Muscle of leg (tissue), 3 donors: ENCODE measurements at regions not wholly inside any gene's neighbourhood (a gene's known extent, or its start where the extent isn't known, plus 50 kb on each side); places are given as distances from the start of the nearest gene placed in this dataset.
"Not testable (repeated sequence)": the region's sequence is repeated elsewhere in the genome, so short reads cannot be mapped to it uniquely, and the experiment has no call there.

Source experiments
- DNase-seq: peaks from one replicate; pipeline ENCODE4 v3.0.0; 2013
- H3K27ac ChIP-seq: one replicate; pipeline ENCODE4 v1.5.1; 2013; ENCODE audit warnings: mild to moderate bottlenecking, low read length, control low read depth
- H3K27me3 ChIP-seq: one replicate; pipeline ENCODE4 v1.6.1; 2013; ENCODE audit warnings: low read length; ENCODE audit not compliant: control insufficient read depth, insufficient read depth
- H3K36me3 ChIP-seq: one replicate; pipeline ENCODE4 v1.6.1; 2013; ENCODE audit warnings: low read length; ENCODE audit not compliant: control insufficient read depth, insufficient read depth
- H3K4me1 ChIP-seq: one replicate; pipeline ENCODE4 v1.6.1; 2013; ENCODE audit warnings: low read length; ENCODE audit not compliant: control insufficient read depth, insufficient read depth
- H3K4me3 ChIP-seq: one replicate; pipeline ENCODE4 v1.5.1; 2013; ENCODE audit warnings: low read length, control low read depth
- H3K9me3 ChIP-seq: replicated peaks from 2 replicates; pipeline ENCODE4 v1.6.1; 2013; ENCODE audit warnings: low read depth, low read length; ENCODE audit not compliant: control insufficient read depth
- WGBS: methylation state at CpG from one replicate; pipeline ENCODE4 v1.1.5; 2013; ENCODE audit warnings: missing lambda C conversion rate; ENCODE audit not compliant: insufficient coverage; 5-methylcytosine and 5-hydroxymethylcytosine counted together

DNA sequence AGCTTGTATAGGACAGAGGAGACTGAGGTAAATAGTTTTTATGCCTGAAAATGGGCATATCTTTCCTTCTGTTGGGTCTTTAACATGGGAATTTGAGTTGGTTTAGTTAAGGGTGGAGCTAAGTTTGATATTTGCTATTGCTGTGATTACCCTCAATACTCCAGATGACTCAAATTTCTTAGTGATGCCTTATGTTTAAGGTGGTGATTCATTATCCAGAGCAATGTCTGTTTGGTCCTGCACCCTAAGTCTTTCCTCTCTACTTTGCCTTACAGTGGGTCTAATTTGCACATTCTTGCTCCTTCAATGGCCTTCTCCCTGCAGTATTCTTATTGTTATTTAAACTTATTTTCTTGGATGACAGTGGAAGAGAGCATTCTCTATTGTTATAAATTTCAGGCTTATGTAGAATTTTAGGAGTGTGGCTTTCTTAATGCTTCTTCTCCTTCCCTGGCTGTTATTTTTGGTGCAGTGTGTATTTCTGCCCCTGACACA, 312.9 kb upstream of the RPS23 start:
- Histone ChIP-seq H3K4me1 (peaks cover 2% of the 10 kb centered on the region), H3K36me3 (no peaks in the 10 kb centered on the region), H3K9me3 (no peaks in the 10 kb centered on the region), H3K27ac (no peak overlapping the region), H3K27me3 (no peaks in the 10 kb centered on the region), H3K4me3 (no peak overlapping the region)
- no peak for DNase-seq

- no CpG with 5 or more reads among the region's 1 CpG for WGBS
- H3K36me3 ChIP-seq = no peaks in the 10 kb centered on the region
Observed at GRCh38 chr5:82590112-82590511, 312.0 kb upstream of the RPS23 start.

DNA sequence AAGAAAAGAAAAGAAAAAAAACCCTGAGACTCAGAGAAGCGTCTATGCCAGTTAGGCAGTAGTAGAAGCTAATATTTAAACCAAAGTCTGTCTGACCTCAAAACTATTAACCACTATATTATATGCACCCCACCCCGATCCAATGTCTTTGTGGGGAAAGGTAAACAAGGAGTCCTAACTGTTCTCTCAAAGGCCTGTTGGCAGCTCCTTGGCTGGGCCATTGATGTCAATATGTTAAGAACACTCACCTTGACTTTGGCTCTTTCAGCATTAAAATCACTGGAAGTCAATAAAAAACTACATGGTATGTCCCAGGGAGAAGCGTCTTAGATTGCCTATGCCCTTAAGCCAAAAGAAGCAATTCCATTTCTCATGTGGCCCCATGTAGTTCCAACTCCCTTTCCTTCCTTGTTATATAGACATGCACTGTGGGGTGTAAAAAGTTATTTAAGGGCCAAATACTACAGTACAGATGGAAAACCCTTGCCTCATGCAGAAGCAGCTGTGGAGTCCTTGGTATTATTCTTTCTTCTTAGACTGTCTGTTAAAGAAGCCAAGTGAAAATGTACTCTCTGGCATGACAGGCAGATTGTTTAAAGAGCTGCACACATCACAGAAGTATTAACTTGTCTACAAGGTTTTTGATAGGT, 308.6 kb upstream of the RPS23 start:
- Histone ChIP-seq H3K36me3 (no peaks in the 10 kb centered on the region), H3K9me3 (no peaks in the 10 kb centered on the region), H3K4me1 (peaks cover 2% of the 10 kb centered on the region), H3K27ac (peak overlapping the region; percentile 75), H3K27me3 (no peaks in the 10 kb centered on the region), H3K4me3 (no peak overlapping the region)
- peak; percentile 58 for DNase-seq
- no CpG with 5 or more reads among the region's 3 CpGs for WGBS

More at GRCh38 chr5:82590112-82590511, 312.0 kb upstream of the RPS23 start:
- Histone ChIP-seq H3K27me3 (no peaks in the 10 kb centered on the region), H3K27ac (no peak overlapping the region), H3K4me1 (peaks cover 2% of the 10 kb centered on the region), H3K9me3 (no peaks in the 10 kb centered on the region), H3K4me3 (no peak overlapping the region)
- no peak for DNase-seq

DNA sequence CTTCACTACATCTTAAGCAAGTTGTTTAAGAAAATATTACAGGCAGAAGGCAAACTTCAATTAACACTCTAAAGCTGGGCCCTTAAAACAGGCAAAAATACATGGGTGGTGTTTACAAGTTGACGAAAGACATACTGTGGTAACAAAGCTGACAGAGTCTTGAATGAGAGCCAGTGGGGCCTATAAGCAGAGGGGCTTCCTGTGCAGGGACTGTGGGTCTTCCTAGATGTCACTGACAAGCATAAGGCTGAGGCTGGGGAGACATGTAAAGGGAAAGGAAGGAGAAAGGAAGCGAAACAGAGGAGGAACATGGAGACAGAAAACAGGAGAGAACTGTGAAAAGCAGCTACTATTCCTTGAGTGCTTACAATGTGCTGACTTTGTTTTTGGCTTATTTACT, 308.0 kb upstream of the RPS23 start:
- H3K4me3 ChIP-seq = no peak overlapping the region
- no peaks in the 10 kb centered on the region for H3K36me3 ChIP-seq
- H3K27me3 ChIP-seq = no peaks in the 10 kb centered on the region
- H3K4me1 ChIP-seq = peaks cover 2% of the 10 kb centered on the region
- WGBS = 46% methylated on average over 2 of the region's 2 CpGs
- H3K27ac ChIP-seq = peak overlapping the region; percentile 75
- H3K9me3 ChIP-seq = no peaks in the 10 kb centered on the region
- DNase-seq = no peak

DNA sequence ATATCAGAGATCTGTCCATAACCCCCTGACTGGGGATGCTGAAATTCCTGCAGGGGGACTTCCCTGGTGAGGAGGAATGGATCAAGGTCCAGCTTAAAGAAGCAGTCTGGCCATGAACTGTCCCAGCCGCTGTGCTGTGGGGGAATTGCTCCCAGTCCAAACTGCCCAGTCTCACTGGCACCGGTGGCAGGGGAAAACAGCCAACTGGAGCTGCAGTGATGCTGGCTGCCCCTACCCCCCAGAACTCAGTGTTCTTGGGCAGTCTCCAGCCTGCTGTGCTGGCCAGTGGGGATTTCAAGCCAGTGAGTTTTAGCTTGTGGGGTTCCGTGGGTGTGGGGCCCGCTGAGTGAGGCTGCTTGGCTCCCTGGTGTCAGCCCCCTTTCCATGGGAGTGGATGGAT, 306.5 kb upstream of the RPS23 start:
- Histone ChIP-seq H3K27ac (no peak overlapping the region), H3K27me3 (no peaks in the 10 kb centered on the region), H3K4me3 (no peak overlapping the region), H3K4me1 (peaks cover 2% of the 10 kb centered on the region), H3K9me3 (no peaks in the 10 kb centered on the region), H3K36me3 (no peaks in the 10 kb centered on the region)
- 92% methylated on average over 4 of the region's 4 CpGs for WGBS
- DNase-seq = no peak

DNA sequence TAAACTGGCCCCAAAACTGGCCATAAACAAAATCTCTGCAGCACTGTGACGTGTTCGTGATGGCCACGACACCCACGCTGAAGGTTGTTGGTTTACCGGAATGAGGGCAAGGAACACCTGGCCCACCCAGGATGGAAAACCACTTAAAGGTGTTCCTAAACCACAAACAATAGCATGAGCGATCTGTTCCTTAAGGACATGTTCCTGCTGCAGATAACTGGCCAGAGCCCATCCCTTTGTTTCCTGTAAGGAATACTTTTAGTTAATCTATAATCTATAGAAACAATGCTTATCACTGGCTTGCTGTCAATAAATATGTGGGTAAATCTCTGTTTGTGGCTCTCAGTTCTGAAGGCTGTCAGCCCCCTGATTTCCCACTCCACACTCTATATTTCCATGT, 305.2 kb upstream of the RPS23 start:
- DNase-seq = not testable (repeated sequence)

DNA sequence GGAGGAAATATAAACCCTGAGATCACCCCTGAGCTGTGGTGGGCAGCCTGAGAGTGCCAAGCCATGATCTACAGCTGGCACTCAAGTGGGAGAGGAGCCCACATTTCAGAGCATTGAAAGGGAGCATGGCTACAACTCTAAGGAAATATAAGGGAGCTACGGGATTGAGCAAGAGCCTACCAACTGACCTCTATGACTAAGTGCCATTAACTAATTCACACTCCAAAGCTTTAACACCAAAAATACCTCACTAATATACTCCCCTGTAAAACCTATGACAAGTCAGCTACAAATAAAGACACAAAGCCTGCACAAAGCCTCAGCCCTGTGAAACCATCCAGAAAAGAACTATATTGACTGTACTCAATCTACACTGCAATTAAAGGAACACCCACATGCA, 286.8 kb upstream of the RPS23 start:
- no peak for DNase-seq
- Histone ChIP-seq H3K9me3 (no peaks in the 10 kb centered on the region), H3K27ac (no peak overlapping the region), H3K4me3 (no peak overlapping the region), H3K36me3 (no peaks in the 10 kb centered on the region), H3K4me1 (peaks cover 6% of the 10 kb centered on the region), H3K27me3 (no peaks in the 10 kb centered on the region)
- no CpG with 5 or more reads among the region's 1 CpG for WGBS

More for the DNA sequence above, 305.2 kb upstream of the RPS23 start:
- H3K9me3 ChIP-seq, H3K27ac ChIP-seq, H3K36me3 ChIP-seq, H3K4me3 ChIP-seq, H3K4me1 ChIP-seq, H3K27me3 ChIP-seq: not testable (repeated sequence)
- WGBS = 94% methylated on average over 3 of the region's 6 CpGs

- Histone ChIP-seq H3K36me3 (no peaks in the 10 kb centered on the region), H3K4me3 (no peak overlapping the region), H3K4me1 (peaks cover 6% of the 10 kb centered on the region), H3K27ac (no peak overlapping the region), H3K27me3 (no peaks in the 10 kb centered on the region), H3K9me3 (no peaks in the 10 kb centered on the region)
- no peak for DNase-seq
Observed at GRCh38 chr5:82563745-82564144, 285.6 kb upstream of the RPS23 start.

DNA sequence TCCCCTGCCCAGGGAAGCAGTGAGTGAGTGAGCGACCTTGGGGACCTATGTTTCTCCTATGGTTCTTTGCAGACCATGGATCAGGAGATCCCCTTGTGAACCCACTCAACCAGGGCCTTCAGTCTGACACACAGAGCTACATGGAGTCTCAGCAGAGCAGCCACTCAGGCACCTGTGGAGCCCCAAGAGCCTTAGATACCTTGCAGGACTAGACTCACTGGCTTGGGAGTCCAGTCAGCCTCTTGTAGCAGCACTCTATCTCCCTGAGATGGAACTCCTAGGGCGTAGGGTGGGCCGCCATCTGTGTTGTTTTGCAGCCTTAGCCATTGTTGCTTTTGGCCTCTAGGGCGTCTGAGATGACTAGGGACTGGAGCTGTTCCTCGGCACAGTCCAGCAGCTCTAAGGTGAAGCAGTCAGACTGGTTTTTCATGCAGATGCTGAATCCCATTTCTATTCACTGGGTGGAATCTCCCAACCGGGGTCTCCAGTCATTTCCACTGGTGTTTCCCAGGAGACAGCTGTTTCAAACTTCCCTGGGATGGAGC, 284.6 kb upstream of the RPS23 start:
- no peaks in the 10 kb centered on the region for H3K9me3 ChIP-seq
- no peaks in the 10 kb centered on the region for H3K36me3 ChIP-seq
- peaks cover 6% of the 10 kb centered on the region for H3K4me1 ChIP-seq
- DNase-seq = no peak
- no peak overlapping the region for H3K4me3 ChIP-seq
- no peaks in the 10 kb centered on the region for H3K27me3 ChIP-seq
- H3K27ac ChIP-seq = no peak overlapping the region
- 97% methylated on average over 6 of the region's 6 CpGs for WGBS

DNA sequence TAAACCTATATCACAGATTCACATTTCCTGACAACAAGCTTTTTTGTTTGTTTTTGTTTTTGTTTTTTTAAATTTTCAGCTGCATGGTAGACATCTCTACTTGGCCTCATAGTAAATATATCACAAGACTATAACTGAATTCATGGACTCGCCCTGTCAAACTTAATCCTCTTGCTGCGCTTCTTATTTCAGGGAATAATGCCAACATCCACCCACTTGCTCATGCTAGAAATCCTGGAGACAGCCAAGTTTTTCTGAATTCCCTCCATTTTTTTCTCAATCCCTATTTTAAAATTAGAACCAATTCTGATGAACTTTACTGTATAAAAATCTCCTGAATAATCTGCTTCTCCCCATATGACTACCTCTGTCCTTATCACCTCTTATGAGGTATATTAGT, 283.6 kb upstream of the RPS23 start:
- H3K27ac ChIP-seq = no peak overlapping the region
- no peak overlapping the region for H3K4me3 ChIP-seq
- peaks cover 6% of the 10 kb centered on the region for H3K4me1 ChIP-seq
- peak; percentile 81 for DNase-seq
- H3K27me3 ChIP-seq = no peaks in the 10 kb centered on the region
- WGBS = 18% methylated on average over 2 of the region's 2 CpGs
- no peaks in the 10 kb centered on the region for H3K36me3 ChIP-seq
- H3K9me3 ChIP-seq = no peaks in the 10 kb centered on the region

GRCh38 chr5:82560969-82561368, 282.8 kb upstream of the RPS23 start:
- H3K27ac ChIP-seq = no peak overlapping the region
- no peaks in the 10 kb centered on the region for H3K27me3 ChIP-seq
- no peak for DNase-seq
- peaks cover 6% of the 10 kb centered on the region for H3K4me1 ChIP-seq
- no peak overlapping the region for H3K4me3 ChIP-seq
- no peaks in the 10 kb centered on the region for H3K36me3 ChIP-seq
- WGBS = no CpG with 5 or more reads among the region's 1 CpG
- no peaks in the 10 kb centered on the region for H3K9me3 ChIP-seq
